ENCODE measurements at regions not wholly inside any gene's neighbourhood (a gene's known extent, or its start where the extent isn't known, plus 50 kb on each side); places are given as distances from the start of the nearest gene placed in this dataset.

DNA sequence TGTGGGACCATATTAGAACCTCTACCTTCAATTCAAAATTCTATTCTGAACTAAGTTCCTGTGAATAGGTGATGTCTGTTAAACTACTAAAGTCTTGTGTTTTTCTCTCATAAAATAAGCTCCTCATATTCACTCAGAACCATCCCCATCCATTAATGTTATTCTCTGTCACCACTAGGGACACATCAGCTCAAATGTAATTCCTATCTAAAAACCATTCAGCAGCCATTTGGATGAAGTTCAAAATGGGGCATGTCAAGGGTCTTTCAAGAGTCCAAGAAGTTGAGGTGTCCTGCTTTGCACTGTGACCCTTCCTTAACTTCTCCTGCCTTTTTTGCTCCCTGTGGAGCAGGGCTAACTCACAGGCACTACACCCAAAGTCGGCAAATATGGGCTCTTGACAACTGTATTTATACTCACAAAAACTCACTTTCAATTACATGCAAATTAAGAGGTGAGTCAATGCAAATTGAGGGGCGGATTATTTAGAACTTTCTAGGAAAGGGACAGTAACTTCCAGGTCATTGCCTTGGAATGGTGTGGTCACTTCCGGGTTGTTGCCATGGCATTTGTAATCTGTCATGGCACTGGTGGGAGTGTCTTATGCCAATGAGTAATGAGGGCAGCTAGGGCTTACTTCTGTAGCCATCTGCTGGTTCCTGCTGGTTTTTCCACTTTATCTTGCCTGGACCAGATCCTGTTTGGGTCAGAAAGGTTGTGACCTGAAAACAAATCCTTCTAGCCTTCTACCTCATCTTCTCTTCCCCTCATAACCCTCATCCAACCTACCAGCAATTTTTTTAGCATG is 128.2 kb upstream of the COX10 start:
- TF ChIP-seq, protein P1, sequence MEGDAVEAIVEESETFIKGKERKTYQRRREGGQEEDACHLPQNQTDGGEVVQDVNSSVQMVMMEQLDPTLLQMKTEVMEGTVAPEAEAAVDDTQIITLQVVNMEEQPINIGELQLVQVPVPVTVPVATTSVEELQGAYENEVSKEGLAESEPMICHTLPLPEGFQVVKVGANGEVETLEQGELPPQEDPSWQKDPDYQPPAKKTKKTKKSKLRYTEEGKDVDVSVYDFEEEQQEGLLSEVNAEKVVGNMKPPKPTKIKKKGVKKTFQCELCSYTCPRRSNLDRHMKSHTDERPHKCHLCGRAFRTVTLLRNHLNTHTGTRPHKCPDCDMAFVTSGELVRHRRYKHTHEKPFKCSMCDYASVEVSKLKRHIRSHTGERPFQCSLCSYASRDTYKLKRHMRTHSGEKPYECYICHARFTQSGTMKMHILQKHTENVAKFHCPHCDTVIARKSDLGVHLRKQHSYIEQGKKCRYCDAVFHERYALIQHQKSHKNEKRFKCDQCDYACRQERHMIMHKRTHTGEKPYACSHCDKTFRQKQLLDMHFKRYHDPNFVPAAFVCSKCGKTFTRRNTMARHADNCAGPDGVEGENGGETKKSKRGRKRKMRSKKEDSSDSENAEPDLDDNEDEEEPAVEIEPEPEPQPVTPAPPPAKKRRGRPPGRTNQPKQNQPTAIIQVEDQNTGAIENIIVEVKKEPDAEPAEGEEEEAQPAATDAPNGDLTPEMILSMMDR (IDR thresholded peaks at IDR 0.05) = no peak
- no peak for TF ChIP-seq POLR2A (IDR thresholded peaks at IDR 0.05)

Data from gastroesophageal sphincter (tissue), 3 donors.